K562 (cell line): ENCODE measurements at regions not wholly inside any gene's neighbourhood (a gene's known extent, or its start where the extent isn't known, plus 50 kb on each side); places are given as distances from the start of the nearest gene placed in this dataset.

Experiments used
- ATAC-seq: fragments of 200-7000 bp; cut with Tn5 transposase; 3 replicates; pipeline ENCODE4 v1.9.1; 2020; ENCODE audit warnings: moderate library complexity
- BruUV-seq: library from RNA; stranded (reverse); fragments of 400-500 nt; replicated peaks from 2 replicates; lab custom pipeline; 2021; lab: Mats Ljungman, UMichigan
- CTCF ChIA-PET: fragments of 300-600 bp; formaldehyde crosslinking; extraction: SDS; loops from one replicate; lab custom pipeline; 2021; ENCODE audit warnings: low intra/inter-chr PET ratio; lab: Yijun Ruan, JAX
- POLR2A ChIA-PET: fragments of 300-600, 350-650 bp; sonication (Branson Sonifier 250); formaldehyde crosslinking; extraction: SDS; loops from one replicate; lab custom pipeline; 2021; ENCODE audit warnings: antibody characterized with exemption, inconsistent platforms; lab: Yijun Ruan, JAX
- DNase-seq, 4 experiments: peaks; one replicate each; pipeline versions ENCODE4 v3.0.0 to v3.0.0-alpha.2; 2011 to 2018; ENCODE audit warnings: low spot score in 3 of 4, mixed read lengths in 3 of 4; ENCODE audit errors: extremely low read depth in 1 of 4
- FAIRE-seq: peaks from 2 replicates; lab custom pipeline; 2011; peaks lifted over from hg19 to GRCh38; lab: Jason Lieb, UNC
- H2AFZ ChIP-seq: 2 replicates; pipeline ENCODE4 v1.6.0; 2011; ENCODE audit warnings: low read depth, low read length, control low read depth, inconsistent platforms
- H3K27ac ChIP-seq: fragments of 200-600 bp; 3 replicates; pipeline ENCODE4 v1.8.0; 2011; ENCODE audit warnings: low read depth, mild to moderate bottlenecking, control low read depth, inconsistent platforms, low read length, moderate library complexity, mixed read lengths; ENCODE audit errors: extremely low read depth
- H3K27me3 ChIP-seq, 2 experiments: fragments of 300-600 bp in 1 of 2; 2 replicates in 1 of 2; 3 replicates in 1 of 2; pipeline versions ENCODE4 v1.6.0 to v1.8.0; 2011; ENCODE audit warnings: inconsistent platforms in 2 of 2, low read length in 2 of 2, mild to moderate bottlenecking in 1 of 2, mixed read lengths in 1 of 2, moderate library complexity in 1 of 2; ENCODE audit not compliant: control insufficient read depth in 2 of 2, insufficient read depth in 2 of 2
- H3K36me3 ChIP-seq: fragments of 300-600 bp; 3 replicates; pipeline ENCODE4 v1.8.0; 2011; ENCODE audit warnings: mild to moderate bottlenecking, low read length, inconsistent platforms; ENCODE audit not compliant: control insufficient read depth, insufficient read depth
- H3K4me1 ChIP-seq, 2 experiments: fragments of 200-600 bp in 1 of 2; replicated peaks in 1 of 2; 2 replicates in 1 of 2; 3 replicates in 1 of 2; pipeline versions ENCODE4 v1.5.1 to v1.8.0; 2011; ENCODE audit warnings: inconsistent platforms in 2 of 2, low read length in 2 of 2, mild to moderate bottlenecking in 1 of 2, mixed read lengths in 1 of 2, moderate library complexity in 1 of 2; ENCODE audit not compliant: control insufficient read depth in 2 of 2, insufficient read depth in 2 of 2
- H3K4me2 ChIP-seq: 2 replicates; pipeline ENCODE4 v1.6.1; 2011; ENCODE audit warnings: low read length, control low read depth, inconsistent platforms, mixed read lengths; ENCODE audit not compliant: insufficient read depth
- H3K4me3 ChIP-seq: fragments of 200-600 bp; sonication (generic), shearing (Covaris generic); 2 replicates; pipeline ENCODE4 v1.5.1; 2016; ENCODE audit warnings: control low read depth, inconsistent platforms
- H3K79me2 ChIP-seq: fragments of 200-600 bp; 3 replicates; pipeline ENCODE4 v1.8.0; 2011; ENCODE audit warnings: low read length, inconsistent platforms; ENCODE audit not compliant: control insufficient read depth, insufficient read depth
- H3K9ac ChIP-seq, 2 experiments: 2 replicates each; pipeline versions ENCODE4 v1.6.0 to v1.6.1; 2011; ENCODE audit warnings: low read depth in 2 of 2, low read length in 2 of 2, control low read depth in 1 of 2, inconsistent platforms in 1 of 2, mild to moderate bottlenecking in 1 of 2, mixed read lengths in 1 of 2; ENCODE audit not compliant: insufficient read depth in 1 of 2
- H3K9me1 ChIP-seq: one replicate; pipeline ENCODE4 v1.6.0; 2011; ENCODE audit warnings: inconsistent platforms, mild to moderate bottlenecking, low read length, moderate library complexity; ENCODE audit not compliant: control insufficient read depth, insufficient read depth
- H3K9me3 ChIP-seq: replicated peaks from 2 replicates; pipeline ENCODE4 v1.5.1; 2011; ENCODE audit warnings: low read depth, low read length, inconsistent platforms; ENCODE audit not compliant: control insufficient read depth, insufficient read depth
- H4K20me1 ChIP-seq: replicated peaks from 2 replicates; pipeline ENCODE4 v1.6.1; 2011; ENCODE audit warnings: low read length, inconsistent platforms, mixed read lengths; ENCODE audit not compliant: control insufficient read depth, insufficient read depth
- CBFB ChIP-seq: sonication (generic); formaldehyde crosslinking; IDR thresholded peaks from 2 replicates; pipeline ENCODE4 v1.4.0; 2020; ENCODE audit warnings: mild to moderate bottlenecking, missing genetic modification reagents
- CHD4 ChIP-seq: fragments of 200-600 bp; sonication (generic); IDR thresholded peaks from 3 replicates; pipeline ENCODE4 v1.6.1; 2012; ENCODE audit warnings: low read depth, mild to moderate bottlenecking, mixed read lengths, low read length, inconsistent platforms; ENCODE audit not compliant: insufficient read depth, insufficient replicate concordance, poor library complexity, severe bottlenecking
- E2F1 ChIP-seq: sonication (generic); formaldehyde crosslinking; IDR thresholded peaks from 2 replicates; pipeline ENCODE4 v1.8.1; 2023; ENCODE audit warnings: mild to moderate bottlenecking, missing genetic modification reagents, moderate library complexity
- GTF2F1 ChIP-seq: IDR thresholded peaks from 2 replicates; pipeline ENCODE4 v1.6.1; 2011; ENCODE audit warnings: low read depth, low read length, improper control_type of control experiment
- HLTF ChIP-seq: fragments of 450-650 bp; IDR thresholded peaks from 2 replicates; pipeline ENCODE4 v1.6.1; 2016
- HNRNPK ChIP-seq: fragments of 200-400 bp; formaldehyde crosslinking; IDR thresholded peaks from one replicate; pipeline ENCODE4 v1.6.1; 2018; ENCODE audit warnings: mild to moderate bottlenecking, low read depth, low read length; ENCODE audit not compliant: poor library complexity, severe bottlenecking
- JUN ChIP-seq, 2 experiments: sonication (generic) in 1 of 2; formaldehyde crosslinking in 1 of 2; IDR thresholded peaks; 2 replicates each; pipeline versions ENCODE4 v1.6.1 to v1.8.0; 2012 to 2022; ENCODE audit warnings: borderline replicate concordance in 2 of 2, mild to moderate bottlenecking in 2 of 2, improper control_type of control experiment in 1 of 2, low read depth in 1 of 2, low read length in 1 of 2, missing genetic modification reagents in 1 of 2
- SNAPC5 ChIP-seq: fragments of 250-450 bp; sonication (Bioruptor Pico); IDR thresholded peaks from 2 replicates; pipeline ENCODE4 v1.8.0; 2021; ENCODE audit warnings: moderate library complexity, mild to moderate bottlenecking, inconsistent platforms
- ZFP91 ChIP-seq: sonication (generic); formaldehyde crosslinking; IDR thresholded peaks from 2 replicates; pipeline ENCODE4 v1.8.0; 2022; ENCODE audit warnings: mild to moderate bottlenecking, missing genetic modification reagents
- ZNF444 ChIP-seq: fragments of 250-450 bp; sonication (Bioruptor Pico); IDR thresholded peaks from 2 replicates; pipeline ENCODE4 v1.4.0; 2020; ENCODE audit warnings: mild to moderate bottlenecking, moderate library complexity
- ZNF507 ChIP-seq: conservative IDR thresholded peaks from 2 replicates; pipeline ENCODE4 v1.6.1; 2017; ENCODE audit warnings: missing genetic modification characterization, missing compliant biosample characterization
- ZNF655 ChIP-seq: fragments of 250-450 bp; sonication (Bioruptor Pico); IDR thresholded peaks from 2 replicates; pipeline ENCODE4 v1.5.0; 2021
- WGBS: fragments of 100-300 bp; shearing (Covaris generic); methylation state at CpG from one replicate; pipeline ENCODE4 v1.1.6; 2016; ENCODE audit warnings: low coverage, mixed read lengths; ENCODE audit not compliant: insufficient coverage; ENCODE audit errors: missing lambda C conversion rate; 5-methylcytosine and 5-hydroxymethylcytosine counted together
- in situ Hi-C: fragments of 300-500 bp; cut with MboI; formaldehyde crosslinking; loops from 4 replicates; pipeline ENCODE4 v1.15.0; 2018; ENCODE audit warnings: inconsistent platforms, mixed read lengths
- intact Hi-C: fragments of 100-400 bp; cut with micrococcal nuclease; formaldehyde crosslinking; loops from 2 replicates; pipeline ENCODE4 v1.14.2; 2022

- ATAC-seq (no peak), FAIRE-seq (no peak), DNase-seq (no peak)
- Histone ChIP-seq H3K4me1 (no peaks in the 10 kb centered on the region), H3K27me3 (no peaks in the 10 kb centered on the region; a peak in 1 of 5 replicates), H2AFZ (no peak overlapping the region), H3K4me2 (no peak overlapping the region), H3K9me1 (no peaks in the 10 kb centered on the region), H3K36me3 (no peaks in the 10 kb centered on the region), H3K9me3 (no peaks in the 10 kb centered on the region), H3K27ac (no peak overlapping the region), H4K20me1 (no peaks in the 10 kb centered on the region), H3K9ac (no peak overlapping the region), H3K79me2 (no peaks in the 10 kb centered on the region), H3K4me3 (no peak overlapping the region)
- no TSS peak for BruUV-seq
- ChIA-PET POLR2A (no interaction called here), CTCF (no interaction called here)
- intact Hi-C loops: no loop called here
- 30% methylated on average over 1 of the region's 1 CpG for WGBS
- TF ChIP-seq HNRNPK: no peak
- TF ChIP-seq CHD4: no peak
- TF ChIP-seq ZNF444 (CRISPR knock-in tag): no peak
- no peak for TF ChIP-seq SNAPC5 (CRISPR knock-in tag)
- in situ Hi-C loops: no loop called here
These were observed 613.6 kb downstream of the UTRN start for GRCh38 chr6:144898741-144899140.

GRCh38 chr6:144899161-144899560 lies 614.0 kb downstream of the UTRN start:
- ChIA-PET POLR2A (no interaction called here), CTCF (no interaction called here)
- H3K9me1 ChIP-seq: no peaks in the 10 kb centered on the region
- FAIRE-seq (no peak), DNase-seq (no peak), ATAC-seq (no peak)
- no peaks in the 10 kb centered on the region; a peak in 1 of 5 replicates for H3K27me3 ChIP-seq
- H3K79me2 ChIP-seq: no peaks in the 10 kb centered on the region
- in situ Hi-C loops: no loop called here
- no peak overlapping the region for H2AFZ ChIP-seq
- WGBS: 12% methylated on average over 1 of the region's 1 CpG
- no peak overlapping the region for H3K4me3 ChIP-seq
- no peaks in the 10 kb centered on the region for H4K20me1 ChIP-seq
- BruUV-seq: no TSS peak
- intact Hi-C loops: no loop called here
- no peaks in the 10 kb centered on the region for H3K4me1 ChIP-seq
- H3K36me3 ChIP-seq: no peaks in the 10 kb centered on the region
- no peaks in the 10 kb centered on the region for H3K9me3 ChIP-seq
- H3K27ac ChIP-seq: no peak overlapping the region
- no peak overlapping the region for H3K4me2 ChIP-seq
- no peak overlapping the region for H3K9ac ChIP-seq
- TF ChIP-seq ZFP91 (CRISPR knock-in tag) (no peak), GTF2F1 (no peak), ZNF507 (tag) (no peak), E2F1 (CRISPR knock-in tag) (no peak), HLTF (no peak), ZNF655 (CRISPR knock-in tag) (no peak), JUN (IDR thresholded peaks at IDR 0.05; ENCODE audit: borderline replicate concordance, low read depth, low read length) (no peak), JUN (CRISPR knock-in tag; IDR thresholded peaks at IDR 0.05; ENCODE audit: borderline replicate concordance) (no peak), CBFB (CRISPR knock-in tag) (no peak)
